GM18502 (cell line): ENCODE measurements at regions not wholly inside any gene's neighbourhood (a gene's known extent, or its start where the extent isn't known, plus 50 kb on each side); places are given as distances from the start of the nearest gene placed in this dataset.

Source experiments
- ATAC-seq: cut with Tn5 transposase; IDR thresholded peaks from one replicate; pipeline ENCODE4 v1.9.1; 2021; ENCODE audit warnings: mild to moderate bottlenecking; ENCODE audit not compliant: unreplicated experiment, poor library complexity

- ATAC-seq = no peak
Measured at GRCh38 chr20:23188377-23189169, 102.4 kb upstream of the CD93 start.

- no peak for ATAC-seq
Measured at GRCh38 chr20:23187751-23188150, 101.6 kb upstream of the CD93 start.

- ATAC-seq = no peak
Measured at GRCh38 chr20:23186808-23187207, 100.7 kb upstream of the CD93 start.

- no peak for ATAC-seq
Measured at GRCh38 chr20:23180451-23180921, 94.4 kb upstream of the CD93 start.

- no peak for ATAC-seq
Measured at GRCh38 chr20:23179766-23180403, 93.8 kb upstream of the CD93 start.

GRCh38 chr20:23178806-23179205 is 92.7 kb upstream of the CD93 start:
- no peak for ATAC-seq

- ATAC-seq = no peak
Measured at GRCh38 chr20:23174821-23175220, 88.7 kb upstream of the CD93 start.

GRCh38 chr20:23167431-23167830 is 81.3 kb upstream of the CD93 start:
- ATAC-seq = no peak

- ATAC-seq = no peak
Measured at GRCh38 chr20:23166563-23166962, 80.4 kb upstream of the CD93 start.

- no peak for ATAC-seq
Measured at GRCh38 chr20:23165964-23166363, 79.8 kb upstream of the CD93 start.

GRCh38 chr20:23165307-23165750 is 79.2 kb upstream of the CD93 start:
- ATAC-seq = no peak

- ATAC-seq = no peak
Measured at GRCh38 chr20:23164176-23164601, 78.1 kb upstream of the CD93 start.

GRCh38 chr20:23163562-23163961 is 77.4 kb upstream of the CD93 start:
- no peak for ATAC-seq

GRCh38 chr20:23162887-23163286 is 76.8 kb upstream of the CD93 start:
- ATAC-seq = no peak

GRCh38 chr20:23161968-23162696 is 76.0 kb upstream of the CD93 start:
- ATAC-seq = no peak

GRCh38 chr20:23161244-23161891 is 75.2 kb upstream of the CD93 start:
- ATAC-seq = peak; percentile 40

- no peak for ATAC-seq
Measured at GRCh38 chr20:23160536-23161243, 74.6 kb upstream of the CD93 start.

GRCh38 chr20:23159947-23160318 is 73.8 kb upstream of the CD93 start:
- ATAC-seq = no peak

GRCh38 chr20:23159256-23159946 is 73.3 kb upstream of the CD93 start:
- ATAC-seq = no peak
